GM23338 (cell line): ENCODE measurements at regions not wholly inside any gene's neighbourhood (a gene's known extent, or its start where the extent isn't known, plus 50 kb on each side); places are given as distances from the start of the nearest gene placed in this dataset.

Experiments used
- ATAC-seq: fragments of 200-7000 bp; cut with Tn5 transposase; 3 replicates; pipeline ENCODE4 v1.9.1; 2020
- DNase-seq: peaks from one replicate; pipeline ENCODE4 v3.0.0-alpha.2; 2015; ENCODE audit warnings: low spot score
- H2AFZ ChIP-seq: fragments of 200-600 bp; sonication (generic); 2 replicates; pipeline ENCODE4 v1.8.0; 2016; ENCODE audit warnings: antibody characterized with exemption, mild to moderate bottlenecking, moderate library complexity
- H3F3A ChIP-seq: fragments of 200-600 bp; sonication (generic); replicated peaks from 2 replicates; pipeline ENCODE4 v1.8.0; 2017; ENCODE audit warnings: antibody characterized with exemption, mixed run types, low read depth
- H3K27ac ChIP-seq: fragments of 200-600 bp; sonication (generic); 2 replicates; pipeline ENCODE4 v1.6.1; 2016; ENCODE audit warnings: low read depth
- H3K27me3 ChIP-seq: fragments of 200-600 bp; sonication (generic); 2 replicates; pipeline ENCODE4 v1.8.0; 2016; ENCODE audit warnings: mild to moderate bottlenecking, mixed run types, moderate library complexity; ENCODE audit not compliant: insufficient read depth
- H3K36me3 ChIP-seq: fragments of 200-600 bp; sonication (generic); 2 replicates; pipeline ENCODE4 v1.8.0; 2016; ENCODE audit warnings: mild to moderate bottlenecking; ENCODE audit not compliant: insufficient read depth
- H3K4me1 ChIP-seq: fragments of 200-600 bp; sonication (generic); 2 replicates; pipeline ENCODE4 v1.8.0; 2016; ENCODE audit warnings: mild to moderate bottlenecking, moderate library complexity; ENCODE audit not compliant: insufficient read depth
- H3K4me2 ChIP-seq: fragments of 200-600 bp; sonication (generic); 2 replicates; pipeline ENCODE4 v1.7.1; 2017; ENCODE audit warnings: mixed run types
- H3K4me3 ChIP-seq: fragments of 200-600 bp; sonication (generic); 2 replicates; pipeline ENCODE4 v1.6.1; 2016; ENCODE audit warnings: mixed run types
- H3K79me2 ChIP-seq: fragments of 200-600 bp; sonication (generic); replicated peaks from 2 replicates; pipeline ENCODE4 v1.8.0; 2017; ENCODE audit warnings: mild to moderate bottlenecking; ENCODE audit not compliant: insufficient read depth
- H3K9me2 ChIP-seq: fragments of 200-600 bp; sonication (generic); 2 replicates; pipeline ENCODE4 v1.8.0; 2017; ENCODE audit not compliant: insufficient read depth
- H4K20me1 ChIP-seq: fragments of 200-600 bp; sonication (generic); replicated peaks from 2 replicates; pipeline ENCODE4 v1.8.0; 2017; ENCODE audit warnings: mild to moderate bottlenecking; ENCODE audit not compliant: insufficient read depth
- H3K27ac Mint-ChIP-seq: 2 replicates; pipeline ENCODE4 v1.8.0; 2020; ENCODE audit warnings: inconsistent platforms, mild to moderate bottlenecking, moderate library complexity, mixed read lengths
- H3K27me3 Mint-ChIP-seq: 3 replicates; pipeline ENCODE4 v1.8.0; 2022; ENCODE audit warnings: low read depth, mild to moderate bottlenecking, moderate library complexity, mixed read lengths, inconsistent platforms; ENCODE audit not compliant: insufficient read depth, poor library complexity
- H3K36me3 Mint-ChIP-seq: 3 replicates; pipeline ENCODE4 v1.8.0; 2021; ENCODE audit warnings: low read depth, mild to moderate bottlenecking, inconsistent platforms, moderate library complexity, mixed read lengths
- H3K4me1 Mint-ChIP-seq: 3 replicates; pipeline ENCODE4 v1.8.0; 2020; ENCODE audit warnings: mild to moderate bottlenecking, inconsistent platforms, mixed read lengths
- H3K4me3 Mint-ChIP-seq: 3 replicates; pipeline ENCODE4 v1.8.0; 2021; ENCODE audit warnings: moderate library complexity, mild to moderate bottlenecking, inconsistent platforms, mixed read lengths
- H3K9me3 Mint-ChIP-seq: 3 replicates; pipeline ENCODE4 v1.8.0; 2020; ENCODE audit warnings: moderate library complexity, mild to moderate bottlenecking, inconsistent platforms, mixed read lengths
- CREB1 ChIP-seq: fragments of 250-450 bp; sonication (Bioruptor Pico); IDR thresholded peaks from 2 replicates; pipeline ENCODE4 v1.5.0; 2020; ENCODE audit warnings: low read depth, mild to moderate bottlenecking, moderate library complexity
- EZH2phosphoT487 ChIP-seq: fragments of 200-600 bp; sonication (generic); IDR thresholded peaks from one replicate; pipeline ENCODE4 v1.8.1; 2018; ENCODE audit warnings: antibody characterized with exemption; ENCODE audit not compliant: unreplicated experiment
- JUNB ChIP-seq: IDR thresholded peaks from one replicate; pipeline ENCODE4 v1.6.1; 2016; ENCODE audit warnings: antibody characterized with exemption; ENCODE audit not compliant: unreplicated experiment
- REST ChIP-seq: IDR thresholded peaks from one replicate; pipeline ENCODE4 v1.6.1; 2018; ENCODE audit warnings: antibody characterized with exemption; ENCODE audit not compliant: unreplicated experiment
- STAT1 ChIP-seq: IDR thresholded peaks from one replicate; pipeline ENCODE4 v1.6.1; 2016; ENCODE audit warnings: antibody characterized with exemption; ENCODE audit not compliant: unreplicated experiment
- ZNF114 ChIP-seq: fragments of 250-450 bp; sonication (Bioruptor Pico); IDR thresholded peaks from 2 replicates; pipeline ENCODE4 v1.5.0; 2020; ENCODE audit warnings: mild to moderate bottlenecking, moderate library complexity
- ZNF331 ChIP-seq: fragments of 250-450 bp; sonication (Bioruptor Pico); IDR thresholded peaks from 2 replicates; pipeline ENCODE4 v1.5.0; 2020; ENCODE audit warnings: low read depth, mild to moderate bottlenecking, moderate library complexity
- TF ChIP-seq, protein P1 (sequence below), 2 experiments: fragments of 200-600 bp in 1 of 2; sonication (generic) in 1 of 2; conservative IDR thresholded peaks; 2 replicates each; pipeline versions ENCODE4 v1.5.1 to v1.6.1; 2016 to 2017; ENCODE audit warnings: antibody characterized with exemption in 2 of 2, low read depth in 2 of 2, mild to moderate bottlenecking in 2 of 2, moderate library complexity in 1 of 2
- TF ChIP-seq, protein P2 (sequence below): IDR thresholded peaks from 2 replicates; pipeline ENCODE4 v1.6.1; 2016; ENCODE audit warnings: antibody characterized with exemption

GRCh38 chr17:73768691-73769090 lies 124.4 kb upstream of the SDK2 start:
- no peaks in the 10 kb centered on the region for H3K9me3 Mint-ChIP-seq
- H3K27me3 Mint-ChIP-seq, result no peaks in the 10 kb centered on the region
- Histone ChIP-seq H3K4me2 (no peak overlapping the region), H3K9me2 (no peaks in the 10 kb centered on the region), H3F3A (no peaks in the 10 kb centered on the region), H3K27me3 (no peaks in the 10 kb centered on the region), H3K4me3 (no peak overlapping the region), H3K4me1 (no peaks in the 10 kb centered on the region), H4K20me1 (no peaks in the 10 kb centered on the region), H2AFZ (no peak overlapping the region), H3K79me2 (no peaks in the 10 kb centered on the region), H3K27ac (no peak overlapping the region), H3K36me3 (no peaks in the 10 kb centered on the region)
- H3K4me3 Mint-ChIP-seq, result no peak overlapping the region
- H3K27ac Mint-ChIP-seq, result no peak overlapping the region
- ATAC-seq (no peak), DNase-seq (no peak)
- H3K36me3 Mint-ChIP-seq, result no peaks in the 10 kb centered on the region
- no peak for TF ChIP-seq JUNB
- TF ChIP-seq REST, result no peak
- no peak for TF ChIP-seq STAT1
- TF ChIP-seq, protein P1, sequence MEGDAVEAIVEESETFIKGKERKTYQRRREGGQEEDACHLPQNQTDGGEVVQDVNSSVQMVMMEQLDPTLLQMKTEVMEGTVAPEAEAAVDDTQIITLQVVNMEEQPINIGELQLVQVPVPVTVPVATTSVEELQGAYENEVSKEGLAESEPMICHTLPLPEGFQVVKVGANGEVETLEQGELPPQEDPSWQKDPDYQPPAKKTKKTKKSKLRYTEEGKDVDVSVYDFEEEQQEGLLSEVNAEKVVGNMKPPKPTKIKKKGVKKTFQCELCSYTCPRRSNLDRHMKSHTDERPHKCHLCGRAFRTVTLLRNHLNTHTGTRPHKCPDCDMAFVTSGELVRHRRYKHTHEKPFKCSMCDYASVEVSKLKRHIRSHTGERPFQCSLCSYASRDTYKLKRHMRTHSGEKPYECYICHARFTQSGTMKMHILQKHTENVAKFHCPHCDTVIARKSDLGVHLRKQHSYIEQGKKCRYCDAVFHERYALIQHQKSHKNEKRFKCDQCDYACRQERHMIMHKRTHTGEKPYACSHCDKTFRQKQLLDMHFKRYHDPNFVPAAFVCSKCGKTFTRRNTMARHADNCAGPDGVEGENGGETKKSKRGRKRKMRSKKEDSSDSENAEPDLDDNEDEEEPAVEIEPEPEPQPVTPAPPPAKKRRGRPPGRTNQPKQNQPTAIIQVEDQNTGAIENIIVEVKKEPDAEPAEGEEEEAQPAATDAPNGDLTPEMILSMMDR (conservative IDR thresholded peaks at IDR 0.05; ENCODE audit: low read depth in 2 of 2), result no peak
- no peak for TF ChIP-seq ZNF114 (CRISPR knock-in tag)
- no peak for TF ChIP-seq EZH2phosphoT487
- H3K4me1 Mint-ChIP-seq, result no peaks in the 10 kb centered on the region; the same call in 2 of the 3 replicates

DNA sequence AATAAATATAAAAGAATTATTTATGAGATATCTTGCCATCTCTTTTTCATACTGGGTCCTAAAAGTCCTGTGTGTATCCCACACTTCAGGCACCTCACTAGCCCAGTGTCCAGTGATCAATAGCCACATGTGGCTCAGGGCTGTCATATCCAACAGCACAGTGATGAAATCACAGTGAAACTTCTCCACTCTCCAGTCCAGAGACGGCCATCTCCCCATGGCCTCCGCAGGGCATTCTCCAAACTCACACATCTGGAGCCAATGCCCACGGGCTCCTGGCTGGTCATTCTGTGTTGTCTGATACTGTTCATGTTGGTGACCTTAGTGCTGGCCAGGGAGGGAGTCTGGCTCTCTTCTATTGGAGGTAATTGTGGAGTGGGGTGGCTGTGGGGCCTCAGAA lies 125.2 kb upstream of the SDK2 start:
- Mint-ChIP-seq H3K27ac (no peak overlapping the region), H3K27me3 (no peaks in the 10 kb centered on the region), H3K36me3 (no peaks in the 10 kb centered on the region), H3K9me3 (0 out of 3 replicates have a peak, but pooled peaks cover under 1% of the 10 kb centered on the region), H3K4me3 (no peak overlapping the region), H3K4me1 (no peaks in the 10 kb centered on the region; the same call in 2 of the 3 replicates)
- no peaks in the 10 kb centered on the region for H3K27me3 ChIP-seq
- H3K4me1 ChIP-seq, result no peaks in the 10 kb centered on the region
- H3K4me2 ChIP-seq, result no peak overlapping the region
- no peaks in the 10 kb centered on the region for H3K79me2 ChIP-seq
- no peaks in the 10 kb centered on the region for H3F3A ChIP-seq
- H3K4me3 ChIP-seq, result no peak overlapping the region
- no peaks in the 10 kb centered on the region for H3K9me2 ChIP-seq
- ATAC-seq, result no peak
- H2AFZ ChIP-seq, result no peak overlapping the region
- TF ChIP-seq CREB1 (CRISPR knock-in tag), result no peak
- TF ChIP-seq JUNB, result no peak
- TF ChIP-seq, protein P2, sequence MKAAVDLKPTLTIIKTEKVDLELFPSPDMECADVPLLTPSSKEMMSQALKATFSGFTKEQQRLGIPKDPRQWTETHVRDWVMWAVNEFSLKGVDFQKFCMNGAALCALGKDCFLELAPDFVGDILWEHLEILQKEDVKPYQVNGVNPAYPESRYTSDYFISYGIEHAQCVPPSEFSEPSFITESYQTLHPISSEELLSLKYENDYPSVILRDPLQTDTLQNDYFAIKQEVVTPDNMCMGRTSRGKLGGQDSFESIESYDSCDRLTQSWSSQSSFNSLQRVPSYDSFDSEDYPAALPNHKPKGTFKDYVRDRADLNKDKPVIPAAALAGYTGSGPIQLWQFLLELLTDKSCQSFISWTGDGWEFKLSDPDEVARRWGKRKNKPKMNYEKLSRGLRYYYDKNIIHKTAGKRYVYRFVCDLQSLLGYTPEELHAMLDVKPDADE, result no peak
- no peak for TF ChIP-seq REST
- TF ChIP-seq, protein P1 (conservative IDR thresholded peaks at IDR 0.05; ENCODE audit: low read depth in 2 of 2), result no peak
- no peak for TF ChIP-seq EZH2phosphoT487
- TF ChIP-seq ZNF331 (CRISPR knock-in tag), result no peak
- no peak overlapping the region for H3K27ac ChIP-seq
- H3K36me3 ChIP-seq, result no peaks in the 10 kb centered on the region
- no peak for DNase-seq
- no peaks in the 10 kb centered on the region for H4K20me1 ChIP-seq
